SU-DHL-6 (cell line): ENCODE measurements at regions not wholly inside any gene's neighbourhood (a gene's known extent, or its start where the extent isn't known, plus 50 kb on each side); places are given as distances from the start of the nearest gene placed in this dataset.

Experiments used
- CTCF ChIP-seq: fragments of 200-600 bp; sonication (generic); IDR thresholded peaks from one replicate; pipeline ENCODE4 v1.5.1; 2017; ENCODE audit warnings: antibody characterized with exemption, mild to moderate bottlenecking, low read length, moderate library complexity; ENCODE audit not compliant: insufficient read depth, poor library complexity, severe bottlenecking
- EZH2phosphoT487 ChIP-seq: fragments of 200-600 bp; sonication (generic), shearing (Covaris generic); conservative IDR thresholded peaks from 2 replicates; pipeline ENCODE4 v1.6.1; 2018; ENCODE audit warnings: mild to moderate bottlenecking, antibody characterized with exemption, low read length, moderate library complexity, mixed read lengths

- no peak for TF ChIP-seq CTCF
- TF ChIP-seq EZH2phosphoT487 = no peak
These were observed 173.1 kb downstream of the NECTIN3 start for GRCh38 chr3:111244760-111245159.
